SK-MEL-5 (cell line): ENCODE measurements at regions not wholly inside any gene's neighbourhood (a gene's known extent, or its start where the extent isn't known, plus 50 kb on each side); places are given as distances from the start of the nearest gene placed in this dataset.
"Not testable (repeated sequence)": the region's sequence is repeated elsewhere in the genome, so short reads cannot be mapped to it uniquely, and the experiment has no call there.

Experiments
- DNase-seq: peaks from one replicate; pipeline ENCODE4 v3.0.0-alpha.2; 2016; ENCODE audit warnings: low read depth, low spot score
- in situ Hi-C: cut with HindIII; loops from 2 replicates; pipeline ENCODE4 v1.10.0; 2016; ENCODE audit warnings: low sequenced_read_pairs, high pct_unique_total_duplicates, low pct_unique_long_range_greater_than_20kb

DNA sequence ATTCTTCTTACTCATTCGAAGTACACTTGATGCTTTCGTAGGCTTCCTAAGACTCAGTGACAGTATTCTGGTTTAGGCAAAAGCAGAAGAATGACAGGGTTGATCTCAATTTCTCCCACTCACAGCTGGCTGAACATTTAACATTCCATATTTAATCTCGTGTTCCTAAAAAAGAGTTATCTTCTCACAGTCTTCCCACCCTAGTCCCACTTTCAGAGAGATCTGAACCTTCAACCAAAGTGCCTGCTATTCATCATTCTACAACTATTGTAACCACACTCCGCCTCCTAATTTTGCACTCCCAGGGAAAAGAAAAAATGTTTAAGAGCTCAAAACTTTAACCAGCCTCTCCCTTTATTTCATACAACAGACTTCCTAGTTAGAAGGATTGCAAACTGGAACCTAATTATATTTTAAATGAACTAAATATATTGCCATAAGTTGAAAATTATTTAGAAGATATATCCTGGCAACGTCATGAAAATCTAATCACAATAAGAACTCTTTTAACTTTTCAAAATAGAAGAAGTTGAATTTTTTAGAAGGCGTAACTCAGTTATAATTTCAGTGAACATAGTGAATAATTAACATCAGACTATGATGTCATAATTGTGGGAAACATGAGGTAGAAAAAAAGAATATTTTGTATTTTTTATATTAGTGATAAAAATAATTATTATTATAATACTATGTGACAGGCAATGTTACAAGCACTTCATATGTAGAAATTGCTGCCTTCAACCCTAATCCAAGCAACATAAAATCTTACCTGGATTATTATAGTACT is 540.9 kb upstream of the ADGRL2 start:
- no peak for DNase-seq
- in situ Hi-C loops, result no loop called here

DNA sequence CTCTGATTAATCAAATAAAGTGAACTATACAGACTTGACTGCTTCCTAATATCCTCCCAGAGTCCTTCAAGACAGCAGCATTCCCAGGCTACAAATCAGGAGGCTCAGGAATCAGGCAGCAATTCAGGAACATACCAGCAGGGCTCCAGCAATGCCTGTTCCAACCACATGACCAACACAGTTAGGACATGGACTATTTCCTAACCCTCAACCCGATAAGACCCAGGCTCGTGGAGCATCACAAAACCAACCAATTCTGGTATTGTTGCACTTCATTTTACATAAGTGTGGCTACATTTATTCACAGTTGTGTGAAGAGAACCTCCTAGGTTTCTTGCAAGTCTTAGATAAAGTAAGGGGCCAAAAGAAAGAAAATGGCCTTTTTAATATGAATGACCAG is 546.2 kb upstream of the ADGRL2 start:
- peak; percentile 21 for DNase-seq
- in situ Hi-C loops, result no loop called here

DNA sequence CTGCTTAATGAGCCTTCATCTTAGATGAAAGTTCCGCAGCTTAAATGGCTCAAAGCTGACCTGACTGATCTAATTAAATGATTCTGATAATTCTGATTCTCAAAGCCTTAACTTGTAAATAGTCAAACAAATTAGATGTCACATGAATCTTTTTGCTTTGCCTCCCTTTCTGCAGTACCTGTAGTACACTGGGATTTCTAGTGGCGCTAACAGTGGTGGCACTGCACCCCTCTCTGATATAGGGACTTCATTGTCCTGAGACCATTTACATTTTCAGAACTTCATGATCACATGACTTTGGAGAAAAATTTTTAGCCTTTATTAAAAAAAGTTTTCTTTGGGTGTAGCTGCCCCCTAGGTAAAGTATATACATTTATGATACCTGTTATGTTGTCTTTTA is 546.7 kb upstream of the ADGRL2 start:
- no peak for DNase-seq
- in situ Hi-C loops, result no loop called here

DNA sequence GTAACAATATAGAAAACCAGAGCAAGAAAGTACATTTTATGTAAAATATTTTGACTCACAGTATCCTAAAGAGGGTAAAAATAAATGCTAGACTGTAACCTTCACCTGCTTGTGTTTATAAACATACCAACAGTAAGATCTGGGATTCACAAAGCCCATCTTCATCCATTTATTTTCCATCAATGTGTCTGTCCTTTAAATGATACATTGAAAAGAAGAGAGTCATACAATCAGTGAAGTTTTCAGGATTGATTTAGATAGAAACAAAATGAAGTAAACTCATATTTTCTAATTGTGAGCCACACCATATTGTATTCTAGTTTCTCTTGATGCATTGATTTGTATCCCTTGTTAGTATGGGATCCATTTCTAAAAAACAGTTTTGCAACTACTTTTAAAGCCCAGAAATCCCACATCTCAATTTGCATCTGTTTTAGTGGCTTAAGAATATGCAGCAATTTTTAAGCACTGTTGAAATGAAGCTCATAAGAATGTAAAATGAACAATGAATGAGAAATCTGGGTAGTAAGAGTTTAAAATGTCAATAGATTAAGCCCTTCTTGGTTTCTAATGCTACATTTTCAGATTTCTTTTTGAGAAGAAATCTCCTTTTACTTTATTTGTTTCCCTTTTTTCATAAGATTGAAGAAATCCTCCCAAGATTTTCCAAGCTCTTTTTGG is 548.1 kb upstream of the ADGRL2 start:
- in situ Hi-C loops, result no loop called here
- no peak for DNase-seq

GRCh38 chr1:81250825-81251224 is 549.9 kb upstream of the ADGRL2 start:
- in situ Hi-C loops, result not testable (repeated sequence)

DNA sequence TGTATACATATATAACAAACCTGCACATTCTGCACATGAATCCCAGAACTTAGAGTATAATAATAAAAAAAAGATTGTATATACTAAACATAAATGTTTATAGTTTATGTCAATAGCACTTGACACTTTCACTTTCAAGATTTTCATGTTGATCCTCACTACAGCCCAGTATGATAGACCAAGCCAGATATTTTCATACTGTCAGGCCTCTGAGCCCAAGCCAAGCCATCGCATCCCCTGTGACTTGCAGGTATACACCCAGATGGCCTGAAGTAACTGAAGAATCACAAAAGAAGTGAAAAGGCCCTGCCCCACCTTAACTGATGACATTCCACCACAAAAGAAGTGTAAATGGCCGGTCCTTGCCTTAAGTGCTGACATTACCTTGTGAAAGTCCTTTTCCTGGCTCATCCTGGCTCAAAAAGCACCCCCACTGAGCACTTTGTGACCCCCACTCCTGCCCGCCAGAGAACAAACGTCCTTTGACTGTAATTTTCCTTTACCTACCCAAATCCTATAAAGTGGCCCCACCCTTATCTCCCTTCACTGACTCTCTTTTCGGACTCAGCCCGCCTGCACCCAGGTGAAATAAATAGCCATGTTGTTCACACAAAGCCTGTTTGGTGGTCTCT is 555.5 kb upstream of the ADGRL2 start:
- in situ Hi-C loops, DNase-seq: not testable (repeated sequence)

More at GRCh38 chr1:81250825-81251224, 549.9 kb upstream of the ADGRL2 start:
- not testable (repeated sequence) for DNase-seq

GRCh38 chr1:81244612-81245011 is 556.1 kb upstream of the ADGRL2 start:
- DNase-seq, in situ Hi-C loops: not testable (repeated sequence)

DNA sequence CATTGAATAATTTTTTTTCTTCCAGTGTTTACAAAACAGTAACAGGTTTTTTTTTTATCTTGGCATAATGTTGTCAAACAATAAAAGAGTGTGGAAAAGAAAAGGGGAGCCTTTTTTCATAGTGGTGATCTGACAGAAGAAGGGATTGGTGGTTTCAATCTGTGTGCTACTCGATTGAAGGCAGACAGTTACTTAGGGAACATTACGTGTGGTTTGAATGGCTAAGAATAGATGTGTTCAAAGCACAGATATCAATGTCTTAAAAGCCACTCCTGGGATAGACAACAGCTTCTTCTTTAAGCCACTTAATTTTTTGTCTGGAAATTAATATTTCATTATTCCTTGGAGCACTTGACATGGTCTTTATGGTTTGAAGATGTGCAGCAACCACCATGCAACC is 558.6 kb upstream of the ADGRL2 start:
- no peak for DNase-seq
- in situ Hi-C loops, result no loop called here

GRCh38 chr1:81238129-81238528 is 562.6 kb upstream of the ADGRL2 start:
- no peak for DNase-seq
- in situ Hi-C loops, result no loop called here

DNA sequence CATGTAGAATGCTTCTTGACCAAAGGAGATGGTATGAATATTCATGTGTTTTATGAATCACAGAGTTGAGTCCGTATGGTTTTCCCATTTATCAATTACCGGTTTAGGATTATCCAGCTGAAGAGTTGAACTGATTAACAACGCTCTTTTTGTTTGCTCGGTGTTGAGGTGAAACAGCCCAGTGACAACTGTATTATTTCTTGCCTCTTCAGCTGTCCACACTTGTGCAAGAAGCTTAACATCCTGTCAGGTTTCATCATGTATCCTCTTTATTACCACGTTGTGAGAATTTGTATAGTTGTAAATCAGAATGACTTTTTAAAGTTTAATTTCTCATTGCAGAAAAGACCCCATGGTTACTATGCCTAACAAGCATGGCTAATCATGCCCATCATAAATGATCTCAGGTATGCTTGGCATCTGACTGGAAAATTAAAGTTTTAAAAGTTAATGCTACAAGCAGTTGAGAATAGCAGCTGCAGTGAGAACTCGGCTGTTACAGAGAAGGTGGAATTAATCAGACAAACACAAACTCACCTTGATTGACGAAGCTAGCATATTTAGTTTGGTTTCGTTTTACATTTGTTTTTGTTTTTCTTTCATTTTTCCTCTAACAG is 563.2 kb upstream of the ADGRL2 start:
- no peak for DNase-seq
- in situ Hi-C loops, result no loop called here

GRCh38 chr1:81234237-81234636 is 566.5 kb upstream of the ADGRL2 start:
- no peak for DNase-seq
- in situ Hi-C loops, result no loop called here

DNA sequence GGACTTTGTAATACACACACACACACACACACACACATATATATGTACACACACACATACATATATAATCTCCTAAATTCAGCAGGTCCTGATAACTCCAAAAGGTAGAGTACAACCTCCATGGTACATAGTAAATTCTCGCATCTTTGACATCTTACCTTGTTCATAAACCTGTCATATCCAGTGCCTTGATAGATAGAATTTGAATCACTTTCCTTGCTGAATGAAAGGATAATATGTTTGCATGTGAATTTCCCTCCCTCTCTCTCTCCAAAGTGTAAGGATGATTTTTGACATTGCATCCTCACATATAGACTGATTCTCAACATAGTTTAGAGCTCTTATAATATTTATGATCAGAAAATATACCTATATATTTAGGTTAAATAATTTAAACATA is 567.1 kb upstream of the ADGRL2 start:
- in situ Hi-C loops, result no loop called here
- no peak for DNase-seq

DNA sequence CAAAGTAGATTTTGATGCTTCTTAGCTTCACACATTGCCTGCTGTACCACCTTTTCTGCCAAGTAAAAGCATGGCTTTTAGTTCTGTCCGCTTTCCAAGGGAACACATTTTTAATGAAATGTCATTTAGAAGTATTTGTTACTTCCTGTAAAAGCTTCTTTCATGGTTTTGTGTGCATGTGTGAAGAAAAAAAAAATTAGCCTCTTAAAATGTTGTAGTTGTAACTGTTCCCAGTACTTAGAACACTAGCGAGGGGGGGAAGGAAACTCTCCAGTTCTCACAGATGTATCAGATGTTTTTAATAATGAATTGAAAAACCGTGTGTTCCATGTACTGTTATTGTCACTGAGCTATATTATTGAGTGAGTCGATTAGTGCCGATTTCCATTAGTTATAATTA is 568.3 kb upstream of the ADGRL2 start:
- no peak for DNase-seq
- in situ Hi-C loops, result no loop called here

DNA sequence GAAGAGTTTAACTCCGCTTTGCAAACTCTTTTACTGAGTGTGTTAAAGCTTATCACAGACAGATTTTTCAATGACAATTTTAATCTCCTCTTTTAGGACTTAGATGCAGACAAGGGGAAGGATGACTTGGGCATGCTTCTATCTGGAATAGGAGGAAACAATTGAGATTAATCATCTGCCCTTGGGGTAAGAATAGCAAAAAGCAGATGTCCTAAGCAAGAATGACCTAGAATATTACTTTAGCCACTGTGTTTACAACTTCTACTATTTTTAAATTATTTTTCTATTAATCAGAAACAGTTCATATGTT is 569.0 kb upstream of the ADGRL2 start:
- in situ Hi-C loops, result no loop called here
- DNase-seq, result no peak

GRCh38 chr1:81230983-81231728 is 569.6 kb upstream of the ADGRL2 start:
- DNase-seq, result no peak
- in situ Hi-C loops, result no loop called here

DNA sequence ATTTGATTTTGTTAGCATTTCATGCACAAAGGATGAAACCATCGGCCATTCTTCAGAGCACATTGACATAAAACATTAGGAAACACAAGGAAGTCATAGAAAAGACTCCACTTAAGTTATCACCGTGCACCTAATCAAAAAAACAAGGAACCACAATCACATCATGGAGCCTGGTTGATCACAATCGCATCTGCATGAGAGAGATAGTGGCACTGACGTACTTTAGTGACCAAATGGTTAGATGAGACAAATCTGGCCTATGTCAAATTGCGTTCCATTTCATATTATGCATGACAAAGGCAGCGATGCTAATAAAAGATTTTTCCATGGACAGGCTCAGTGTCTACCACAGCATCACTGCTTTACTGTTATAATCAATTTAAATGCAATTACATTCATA is 571.8 kb upstream of the ADGRL2 start:
- in situ Hi-C loops, result no loop called here
- no peak for DNase-seq

- in situ Hi-C loops, result no loop called here
- DNase-seq, result no peak
Measured at GRCh38 chr1:81226603-81226928, 574.2 kb upstream of the ADGRL2 start.
